H1 (cell line): ENCODE measurements at regions not wholly inside any gene's neighbourhood (a gene's known extent, or its start where the extent isn't known, plus 50 kb on each side); places are given as distances from the start of the nearest gene placed in this dataset.

Experiments used
- CTCF ChIA-PET: fragments of 300-600 bp; sonication (Branson Sonifier 250); formaldehyde crosslinking; loops from one replicate; lab custom pipeline; 2021; ENCODE audit not compliant: partially characterized antibody; lab: Charles Lee
- POLR2A ChIA-PET: fragments of 300-600 bp; sonication (Branson Sonifier 250); formaldehyde crosslinking; loops from one replicate; lab custom pipeline; 2021; ENCODE audit warnings: inconsistent platforms; ENCODE audit not compliant: partially characterized antibody; lab: Charles Lee
- DNase-seq, 2 experiments: peaks; one replicate each; pipeline versions ENCODE4 v3.0.0 to v3.0.0-alpha.2; 2010 to 2022; ENCODE audit warnings: low spot score in 2 of 2, low read depth in 1 of 2, mixed read lengths in 1 of 2
- FAIRE-seq: peaks from 2 replicates; lab custom pipeline; 2011; peaks lifted over from hg19 to GRCh38; lab: Jason Lieb, UNC
- H2AFZ ChIP-seq: 2 replicates; pipeline ENCODE4 v1.8.1; 2012; ENCODE audit warnings: low read length, inconsistent platforms
- H2AK5ac ChIP-seq: 2 replicates; pipeline ENCODE4 v1.6.1; 2013; ENCODE audit warnings: low read depth, low read length
- H2BK120ac ChIP-seq: replicated peaks from 2 replicates; pipeline ENCODE3; 2013; ENCODE audit warnings: low read depth, low read length, inconsistent platforms
- H2BK12ac ChIP-seq: 2 replicates; pipeline ENCODE4 v1.6.1; 2013; ENCODE audit warnings: low read depth, low read length
- H2BK15ac ChIP-seq: 2 replicates; pipeline ENCODE4 v1.6.1; 2013; ENCODE audit warnings: low read length
- H2BK20ac ChIP-seq: 2 replicates; pipeline ENCODE4 v1.6.1; 2013; ENCODE audit warnings: low read length
- H2BK5ac ChIP-seq: 2 replicates; pipeline ENCODE4 v1.6.1; 2013; ENCODE audit warnings: low read depth, low read length
- H3K14ac ChIP-seq: 2 replicates; pipeline ENCODE4 v1.6.1; 2013; ENCODE audit warnings: inconsistent platforms; ENCODE audit not compliant: insufficient read length
- H3K18ac ChIP-seq: 2 replicates; pipeline ENCODE4 v1.6.1; 2013; ENCODE audit warnings: low read length; ENCODE audit errors: extremely low read depth
- H3K23ac ChIP-seq: 2 replicates; pipeline ENCODE4 v1.6.1; 2013; ENCODE audit warnings: inconsistent platforms; ENCODE audit not compliant: insufficient read length
- H3K23me2 ChIP-seq: 2 replicates; pipeline ENCODE4 v1.6.1; 2013; ENCODE audit warnings: low read depth, low read length
- H3K27ac ChIP-seq: 2 replicates; pipeline ENCODE4 v1.6.1; 2011; ENCODE audit warnings: low read depth, low read length, inconsistent platforms
- H3K27me3 ChIP-seq, 4 experiments: replicated peaks in 1 of 4; 1 replicate in 1 of 4; 2 replicates in 3 of 4; pipeline versions ENCODE4 v1.6.1 to v1.8.1; 2011 to 2013; ENCODE audit warnings: low read length in 3 of 4, mild to moderate bottlenecking in 3 of 4, inconsistent platforms in 2 of 4, mixed read lengths in 2 of 4, moderate library complexity in 1 of 4; ENCODE audit not compliant: control insufficient read depth in 3 of 4, insufficient read depth in 3 of 4; ENCODE audit errors: extremely low read depth in 1 of 4
- H3K36me3 ChIP-seq, 4 experiments: 2 replicates each; pipeline versions ENCODE4 v1.6.1 to v1.8.1; 2011 to 2013; ENCODE audit warnings: mild to moderate bottlenecking in 4 of 4, low read length in 3 of 4, moderate library complexity in 2 of 4, control low read depth in 1 of 4, inconsistent platforms in 1 of 4; ENCODE audit not compliant: insufficient read depth in 4 of 4, control insufficient read depth in 2 of 4
- H3K4ac ChIP-seq: replicated peaks from 2 replicates; pipeline ENCODE3; 2013; ENCODE audit warnings: low read length, low read depth, mixed read lengths, inconsistent platforms; ENCODE audit not compliant: insufficient read length
- H3K4me1 ChIP-seq, 4 experiments: replicated peaks in 1 of 4; 1 replicate in 1 of 4; 2 replicates in 3 of 4; pipeline versions ENCODE4 v1.6.1 to v1.8.1; 2011 to 2013; ENCODE audit warnings: low read length in 3 of 4, inconsistent platforms in 2 of 4, mixed read lengths in 1 of 4; ENCODE audit not compliant: insufficient read depth in 4 of 4, control insufficient read depth in 3 of 4
- H3K4me2 ChIP-seq, 2 experiments: 2 replicates each; pipeline versions ENCODE4 v1.6.1 to v1.8.1; 2011 to 2013; ENCODE audit warnings: low read depth in 2 of 2, low read length in 2 of 2, control low read depth in 1 of 2, inconsistent platforms in 1 of 2, mild to moderate bottlenecking in 1 of 2; ENCODE audit not compliant: insufficient read depth in 1 of 2
- H3K4me3 ChIP-seq, 4 experiments: fragments of 200-600, 300-600 bp in 1 of 4; sonication (generic), shearing (Covaris generic), sonication (Bioruptor Twin) in 1 of 4; 2 replicates each; pipeline versions ENCODE4 v1.5.1 to v1.8.1; 2011 to 2016; ENCODE audit warnings: low read length in 4 of 4, low read depth in 3 of 4, control low read depth in 2 of 4, inconsistent platforms in 2 of 4, mild to moderate bottlenecking in 2 of 4, mixed read lengths in 1 of 4, moderate library complexity in 1 of 4; ENCODE audit not compliant: insufficient read depth in 2 of 4; ENCODE audit errors: extremely low read depth in 1 of 4
- H3K56ac ChIP-seq: replicated peaks from 2 replicates; pipeline ENCODE3; 2013; ENCODE audit warnings: low read depth, mild to moderate bottlenecking, mixed read lengths, low read length, inconsistent platforms; ENCODE audit not compliant: insufficient read length
- H3K79me1 ChIP-seq: 2 replicates; pipeline ENCODE4 v1.6.1; 2013; ENCODE audit warnings: low read depth, low read length, control low read depth
- H3K79me2 ChIP-seq, 2 experiments: 2 replicates each; pipeline versions ENCODE4 v1.6.1 to v1.8.1; 2012 to 2013; ENCODE audit warnings: low read length in 2 of 2, mild to moderate bottlenecking in 2 of 2, inconsistent platforms in 1 of 2; ENCODE audit not compliant: insufficient read depth in 2 of 2, control insufficient read depth in 1 of 2
- H3K9ac ChIP-seq, 4 experiments: replicated peaks in 1 of 4; 1 replicate in 1 of 4; 2 replicates in 3 of 4; pipeline versions ENCODE4 v1.6.1 to v1.8.1; 2011 to 2013; ENCODE audit warnings: low read depth in 3 of 4, low read length in 3 of 4, control low read depth in 2 of 4, mild to moderate bottlenecking in 2 of 4, moderate library complexity in 2 of 4, inconsistent platforms in 1 of 4; ENCODE audit errors: extremely low read depth in 1 of 4
- H3K9me3 ChIP-seq, 2 experiments: 2 replicates each; pipeline versions ENCODE4 v1.6.1 to v1.8.1; 2012 to 2013; ENCODE audit warnings: mild to moderate bottlenecking in 2 of 2, moderate library complexity in 2 of 2, control low read depth in 1 of 2, inconsistent platforms in 1 of 2, low read depth in 1 of 2, low read length in 1 of 2, mixed read lengths in 1 of 2; ENCODE audit not compliant: insufficient read depth in 2 of 2
- H4K20me1 ChIP-seq, 2 experiments: replicated peaks in 1 of 2; 2 replicates each; pipeline versions ENCODE3 to v1.8.1; 2011 to 2013; ENCODE audit warnings: inconsistent platforms in 2 of 2, low read length in 2 of 2, mild to moderate bottlenecking in 1 of 2; ENCODE audit not compliant: insufficient read depth in 2 of 2, control insufficient read depth in 1 of 2
- H4K5ac ChIP-seq: 2 replicates; pipeline ENCODE4 v1.6.1; 2013; ENCODE audit warnings: low read length, low read depth, mixed read lengths, inconsistent platforms; ENCODE audit not compliant: insufficient read length
- H4K8ac ChIP-seq: 2 replicates; pipeline ENCODE4 v1.8.0; 2013; ENCODE audit warnings: mild to moderate bottlenecking, moderate library complexity, low read length, inconsistent platforms; ENCODE audit not compliant: insufficient read depth; ENCODE audit errors: extremely low read depth
- H4K91ac ChIP-seq: replicated peaks from 2 replicates; pipeline ENCODE3; 2013; ENCODE audit warnings: low read length, mixed read lengths, inconsistent platforms; ENCODE audit not compliant: insufficient read length
- CBX8 ChIP-seq: fragments of 300-800, 300-1000 bp; sonication (generic); IDR thresholded peaks from 2 replicates; pipeline ENCODE4 v1.7.1; 2016; ENCODE audit warnings: low read depth, low read length, borderline replicate concordance
- FOSL1 ChIP-seq: IDR thresholded peaks from 2 replicates; pipeline ENCODE4 v1.6.1; 2011; ENCODE audit warnings: mild to moderate bottlenecking, low read depth, low read length, moderate library complexity; ENCODE audit not compliant: insufficient read depth
- HDAC2 ChIP-seq, 2 experiments: fragments of 300-600 bp in 1 of 2; sonication (generic) in 1 of 2; IDR thresholded peaks; 2 replicates each; pipeline ENCODE4 v1.6.1; 2011 to 2012; ENCODE audit warnings: low read depth in 2 of 2, low read length in 2 of 2, mild to moderate bottlenecking in 2 of 2, moderate library complexity in 2 of 2, borderline replicate concordance in 1 of 2, inconsistent platforms in 1 of 2
- KDM4A ChIP-seq: IDR thresholded peaks from one replicate; pipeline ENCODE4 v1.7.1; 2012; ENCODE audit warnings: low read depth, mild to moderate bottlenecking, moderate library complexity, low read length, inconsistent platforms; ENCODE audit not compliant: severe bottlenecking
- POU5F1 ChIP-seq: IDR thresholded peaks from 2 replicates; pipeline ENCODE4 v1.6.1; 2011; ENCODE audit warnings: low read depth, mild to moderate bottlenecking, low read length, moderate library complexity
- SAP30 ChIP-seq: fragments of 300-600 bp; sonication (generic); IDR thresholded peaks from 2 replicates; pipeline ENCODE4 v1.7.1; 2012; ENCODE audit warnings: low read length, moderate library complexity, mild to moderate bottlenecking, inconsistent platforms; ENCODE audit not compliant: insufficient read depth, insufficient replicate concordance
- SIN3A ChIP-seq, 2 experiments: IDR thresholded peaks in 1 of 2; conservative IDR thresholded peaks in 1 of 2; 2 replicates each; pipeline ENCODE4 v1.6.1; 2011 to 2012; ENCODE audit warnings: low read length in 2 of 2, improper control_type of control experiment in 1 of 2, low read depth in 1 of 2, mild to moderate bottlenecking in 1 of 2
- SIRT6 ChIP-seq: IDR thresholded peaks from one replicate; pipeline ENCODE4 v1.7.1; 2012; ENCODE audit warnings: low read length, inconsistent platforms
- WGBS, 2 experiments: shearing (Covaris generic) in 1 of 2; methylation state at CpG; one replicate each; pipeline versions ENCODE4 v1.1.6 to v1.1.7; 2013 to 2015; ENCODE audit warnings: low lambda C conversion rate in 2 of 2, mixed read lengths in 2 of 2, inconsistent platforms in 1 of 2, low coverage in 1 of 2, missing lambda C conversion rate in 1 of 2; ENCODE audit not compliant: insufficient replicate concordance in 2 of 2, insufficient coverage in 1 of 2, insufficient read length in 1 of 2; ENCODE audit errors: extremely low coverage in 1 of 2, missing lambda C conversion rate in 1 of 2; 5-methylcytosine and 5-hydroxymethylcytosine counted together
- TF ChIP-seq, protein P1 (sequence below): IDR thresholded peaks from 2 replicates; pipeline ENCODE4 v1.6.1; 2011; ENCODE audit warnings: low read depth, mild to moderate bottlenecking, low read length; ENCODE audit not compliant: insufficient read depth
- TF ChIP-seq, protein P2 (sequence below), 3 experiments: IDR thresholded peaks; 1 replicate in 2 of 3; 2 replicates in 1 of 3; pipeline versions ENCODE4 v1.5.1 to v1.6.1; 2011; ENCODE audit warnings: low read length in 3 of 3, mild to moderate bottlenecking in 3 of 3, inconsistent platforms in 2 of 3, low read depth in 1 of 3, moderate library complexity in 1 of 3; ENCODE audit not compliant: insufficient read depth in 1 of 3; ENCODE audit errors: control extremely low read depth in 1 of 3

DNA sequence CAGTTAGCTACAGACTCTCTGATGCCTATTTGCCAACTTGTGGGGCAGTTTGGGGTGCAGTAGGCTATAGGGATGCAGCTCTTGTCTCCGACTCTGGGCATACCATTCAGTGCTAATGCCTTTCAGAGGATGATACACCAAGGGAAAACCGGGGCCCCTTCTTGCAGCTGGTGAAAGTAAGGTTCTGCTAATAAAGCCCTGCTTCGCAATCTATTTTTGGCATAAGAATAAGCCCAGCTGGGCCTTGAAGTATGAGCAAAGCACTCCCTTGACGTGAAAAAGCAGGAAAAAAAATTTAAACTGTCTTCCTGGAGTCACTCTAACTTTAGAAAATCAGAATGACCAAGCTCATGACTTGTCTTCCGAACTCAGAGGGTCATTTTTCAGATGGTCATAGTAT is 124.1 kb upstream of the RBM19 start:
- H3K9me3 ChIP-seq = peaks cover 9 to 16% of the 10 kb centered on the region in 2 experiments; a peak in 2 of 4 replicates
- H3K23ac ChIP-seq = no peak overlapping the region
- H3K36me3 ChIP-seq = no peaks in the 10 kb centered on the region; a peak in 1 of 8 replicates
- no peaks in the 10 kb centered on the region for H3K79me2 ChIP-seq
- H3K9ac ChIP-seq = no peak overlapping the region
- FAIRE-seq = no peak
- no peaks in the 10 kb centered on the region for H4K20me1 ChIP-seq
- no peak overlapping the region; the same call in 1 of the 2 replicates for H4K8ac ChIP-seq
- no peaks in the 10 kb centered on the region for H3K4me1 ChIP-seq
- ChIA-PET CTCF (interaction anchor here (0.6 to 1.4 kb wide), 5 partner anchors 8 to 110 kb away, joined by 3 read pairs; no protein-coding TSS in a partner anchor), POLR2A (no interaction called here)
- H3K23me2 ChIP-seq = no peaks in the 10 kb centered on the region
- no peak overlapping the region for H4K91ac ChIP-seq
- H3K79me1 ChIP-seq = no peaks in the 10 kb centered on the region; the same call in 1 of the 2 replicates
- no peak overlapping the region for H4K5ac ChIP-seq
- H2BK20ac ChIP-seq = no peak overlapping the region
- H2AK5ac ChIP-seq = no peak overlapping the region
- H3K18ac ChIP-seq = no peak overlapping the region
- H2BK5ac ChIP-seq = no peak overlapping the region
- no peak for DNase-seq
- H3K14ac ChIP-seq = no peak overlapping the region
- no peak overlapping the region for H3K27ac ChIP-seq
- no peak overlapping the region for H3K4me3 ChIP-seq
- no peak overlapping the region for H3K4me2 ChIP-seq
- no peak overlapping the region for H2BK12ac ChIP-seq
- H3K4ac ChIP-seq = no peak overlapping the region
- H3K56ac ChIP-seq = no peak overlapping the region
- H3K27me3 ChIP-seq = peaks cover 0 to 1% (median 0%) of the 10 kb centered on the region in 4 experiments; a peak in 2 of 7 replicates
- H2BK15ac ChIP-seq = no peak overlapping the region
- H2BK120ac ChIP-seq = no peak overlapping the region
- WGBS, 2 experiments = 76% methylated on average over 5 of the region's 5 CpGs; no CpG with 5 or more reads in 1 of the 2 experiments
- H2AFZ ChIP-seq = no peak overlapping the region
- no peak for TF ChIP-seq SAP30
- no peak for TF ChIP-seq CBX8
- no peak for TF ChIP-seq HDAC2 (IDR thresholded peaks at IDR 0.05; ENCODE audit: borderline replicate concordance in 1 of 2, low read depth in 2 of 2, low read length in 2 of 2)
- TF ChIP-seq, protein P1, sequence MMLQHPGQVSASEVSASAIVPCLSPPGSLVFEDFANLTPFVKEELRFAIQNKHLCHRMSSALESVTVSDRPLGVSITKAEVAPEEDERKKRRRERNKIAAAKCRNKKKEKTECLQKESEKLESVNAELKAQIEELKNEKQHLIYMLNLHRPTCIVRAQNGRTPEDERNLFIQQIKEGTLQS = no peak
- no peak for TF ChIP-seq SIN3A (conservative IDR thresholded peaks at IDR 0.05 in 1 of 2, IDR thresholded peaks at IDR 0.05 in 1 of 2; ENCODE audit: low read depth in 1 of 2, low read length in 2 of 2)
- TF ChIP-seq FOSL1 = no peak
- TF ChIP-seq KDM4A = no peak
- no peak for TF ChIP-seq SIRT6
- no peak for TF ChIP-seq POU5F1
- TF ChIP-seq, protein P2, sequence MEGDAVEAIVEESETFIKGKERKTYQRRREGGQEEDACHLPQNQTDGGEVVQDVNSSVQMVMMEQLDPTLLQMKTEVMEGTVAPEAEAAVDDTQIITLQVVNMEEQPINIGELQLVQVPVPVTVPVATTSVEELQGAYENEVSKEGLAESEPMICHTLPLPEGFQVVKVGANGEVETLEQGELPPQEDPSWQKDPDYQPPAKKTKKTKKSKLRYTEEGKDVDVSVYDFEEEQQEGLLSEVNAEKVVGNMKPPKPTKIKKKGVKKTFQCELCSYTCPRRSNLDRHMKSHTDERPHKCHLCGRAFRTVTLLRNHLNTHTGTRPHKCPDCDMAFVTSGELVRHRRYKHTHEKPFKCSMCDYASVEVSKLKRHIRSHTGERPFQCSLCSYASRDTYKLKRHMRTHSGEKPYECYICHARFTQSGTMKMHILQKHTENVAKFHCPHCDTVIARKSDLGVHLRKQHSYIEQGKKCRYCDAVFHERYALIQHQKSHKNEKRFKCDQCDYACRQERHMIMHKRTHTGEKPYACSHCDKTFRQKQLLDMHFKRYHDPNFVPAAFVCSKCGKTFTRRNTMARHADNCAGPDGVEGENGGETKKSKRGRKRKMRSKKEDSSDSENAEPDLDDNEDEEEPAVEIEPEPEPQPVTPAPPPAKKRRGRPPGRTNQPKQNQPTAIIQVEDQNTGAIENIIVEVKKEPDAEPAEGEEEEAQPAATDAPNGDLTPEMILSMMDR (IDR thresholded peaks at IDR 0.05; ENCODE audit: control extremely low read depth in 1 of 3, insufficient read depth in 1 of 3, low read depth in 1 of 3, low read length in 3 of 3) = no peak
